Memory B cell (primary cell): ENCODE measurements at regions not wholly inside any gene's neighbourhood (a gene's known extent, or its start where the extent isn't known, plus 50 kb on each side); places are given as distances from the start of the nearest gene placed in this dataset.

Experiments used
- ATAC-seq: fragments of 150-1000 bp; cut with Tn5 transposase; 2 replicates; pipeline ENCODE4 v1.10.0; 2021; ENCODE audit warnings: low read depth, mild to moderate bottlenecking, moderate library complexity
- DNase-seq, 2 donors: peaks; one replicate each; pipeline ENCODE4 v3.0.0; 2022; ENCODE audit warnings: low spot score in 2 of 2
- H3K27ac Mint-ChIP-seq: one replicate; pipeline ENCODE4 v1.8.0; 2022; ENCODE audit warnings: mild to moderate bottlenecking, moderate library complexity, mixed read lengths
- H3K27me3 Mint-ChIP-seq: one replicate; pipeline ENCODE4 v1.8.0; 2022; ENCODE audit warnings: mixed read lengths
- H3K36me3 Mint-ChIP-seq: one replicate; pipeline ENCODE4 v1.8.0; 2022; ENCODE audit warnings: mild to moderate bottlenecking, mixed read lengths
- H3K4me1 Mint-ChIP-seq: one replicate; pipeline ENCODE4 v1.8.0; 2022; ENCODE audit warnings: mixed read lengths
- H3K4me3 Mint-ChIP-seq: one replicate; pipeline ENCODE4 v1.8.0; 2022; ENCODE audit warnings: mild to moderate bottlenecking, moderate library complexity, mixed read lengths
- H3K9me3 Mint-ChIP-seq: one replicate; pipeline ENCODE4 v1.8.0; 2022; ENCODE audit warnings: mixed read lengths

- Mint-ChIP-seq H3K4me1 (no peaks in the 10 kb centered on the region), H3K27ac (no peak overlapping the region)
- ATAC-seq: no peak
Measured at GRCh38 chr9:23412046-23412445, 414.0 kb downstream of the ELAVL2 start.

GRCh38 chr9:23412458-23412857 lies 413.6 kb downstream of the ELAVL2 start:
- Mint-ChIP-seq H3K27me3 (no peaks in the 10 kb centered on the region), H3K9me3 (peaks cover 4% of the 10 kb centered on the region), H3K4me1 (no peaks in the 10 kb centered on the region), H3K36me3 (no peaks in the 10 kb centered on the region), H3K27ac (no peak overlapping the region), H3K4me3 (no peak overlapping the region)
- DNase-seq (no peak), ATAC-seq (no peak)

More at GRCh38 chr9:23412046-23412445, 414.0 kb downstream of the ELAVL2 start:
- H3K36me3 Mint-ChIP-seq: no peaks in the 10 kb centered on the region
- H3K4me3 Mint-ChIP-seq: no peak overlapping the region
- peaks cover 5% of the 10 kb centered on the region for H3K9me3 Mint-ChIP-seq
- DNase-seq: no peak
- no peaks in the 10 kb centered on the region for H3K27me3 Mint-ChIP-seq

GRCh38 chr9:23413541-23413940 lies 412.5 kb downstream of the ELAVL2 start:
- H3K9me3 Mint-ChIP-seq: peaks cover 3% of the 10 kb centered on the region
- no peaks in the 10 kb centered on the region for H3K27me3 Mint-ChIP-seq
- no peaks in the 10 kb centered on the region for H3K36me3 Mint-ChIP-seq
- no peak overlapping the region for H3K4me3 Mint-ChIP-seq
- no peak overlapping the region for H3K27ac Mint-ChIP-seq
- no peaks in the 10 kb centered on the region for H3K4me1 Mint-ChIP-seq
- ATAC-seq: no peak
- DNase-seq: no peak

- peaks cover 3% of the 10 kb centered on the region for H3K9me3 Mint-ChIP-seq
Measured at GRCh38 chr9:23423999-23424398, 402.0 kb downstream of the ELAVL2 start.

GRCh38 chr9:23426144-23426543 lies 399.9 kb downstream of the ELAVL2 start:
- H3K4me1 Mint-ChIP-seq: no peaks in the 10 kb centered on the region
- H3K9me3 Mint-ChIP-seq: peaks cover 2% of the 10 kb centered on the region
- DNase-seq (no peak), ATAC-seq (no peak)
- H3K4me3 Mint-ChIP-seq: no peak overlapping the region
- no peak overlapping the region for H3K27ac Mint-ChIP-seq
- H3K27me3 Mint-ChIP-seq: no peaks in the 10 kb centered on the region
- no peaks in the 10 kb centered on the region for H3K36me3 Mint-ChIP-seq

More at GRCh38 chr9:23423999-23424398, 402.0 kb downstream of the ELAVL2 start:
- no peaks in the 10 kb centered on the region for H3K27me3 Mint-ChIP-seq
- no peaks in the 10 kb centered on the region for H3K36me3 Mint-ChIP-seq
- H3K4me3 Mint-ChIP-seq: no peak overlapping the region
- DNase-seq: no peak
- no peak overlapping the region for H3K27ac Mint-ChIP-seq
- ATAC-seq: no peak
- H3K4me1 Mint-ChIP-seq: no peaks in the 10 kb centered on the region

- Mint-ChIP-seq H3K9me3 (peaks cover 3% of the 10 kb centered on the region), H3K36me3 (no peaks in the 10 kb centered on the region), H3K4me3 (no peak overlapping the region), H3K4me1 (no peaks in the 10 kb centered on the region), H3K27me3 (no peaks in the 10 kb centered on the region), H3K27ac (no peak overlapping the region)
- DNase-seq (no peak), ATAC-seq (no peak)
Measured at GRCh38 chr9:23431459-23431858, 394.6 kb downstream of the ELAVL2 start.

- ATAC-seq (no peak), DNase-seq (no peak)
- no peak overlapping the region for H3K4me3 Mint-ChIP-seq
- no peaks in the 10 kb centered on the region for H3K27me3 Mint-ChIP-seq
- H3K4me1 Mint-ChIP-seq: no peaks in the 10 kb centered on the region
- peaks cover 3% of the 10 kb centered on the region for H3K9me3 Mint-ChIP-seq
- H3K27ac Mint-ChIP-seq: no peak overlapping the region
- no peaks in the 10 kb centered on the region for H3K36me3 Mint-ChIP-seq
Measured at GRCh38 chr9:23434654-23435053, 391.4 kb downstream of the ELAVL2 start.

GRCh38 chr9:23438299-23438907 lies 387.6 kb downstream of the ELAVL2 start:
- Mint-ChIP-seq H3K27me3 (no peaks in the 10 kb centered on the region), H3K9me3 (peaks cover 1% of the 10 kb centered on the region), H3K36me3 (no peaks in the 10 kb centered on the region), H3K27ac (no peak overlapping the region), H3K4me3 (no peak overlapping the region), H3K4me1 (no peaks in the 10 kb centered on the region)
- ATAC-seq (no peak), DNase-seq (no peak)

GRCh38 chr9:23441275-23441674 lies 384.8 kb downstream of the ELAVL2 start:
- no peak for ATAC-seq
- no peaks in the 10 kb centered on the region for H3K27me3 Mint-ChIP-seq
- no peaks in the 10 kb centered on the region for H3K4me1 Mint-ChIP-seq
- H3K9me3 Mint-ChIP-seq: no peaks in the 10 kb centered on the region
- no peaks in the 10 kb centered on the region for H3K36me3 Mint-ChIP-seq
- DNase-seq: no peak
- no peak overlapping the region for H3K4me3 Mint-ChIP-seq
- no peak overlapping the region for H3K27ac Mint-ChIP-seq

- Mint-ChIP-seq H3K36me3 (no peaks in the 10 kb centered on the region), H3K4me3 (no peak overlapping the region), H3K9me3 (no peaks in the 10 kb centered on the region), H3K27ac (no peak overlapping the region), H3K27me3 (no peaks in the 10 kb centered on the region), H3K4me1 (no peaks in the 10 kb centered on the region)
- no peak for ATAC-seq
- DNase-seq: no peak
Measured at GRCh38 chr9:23444658-23445057, 381.4 kb downstream of the ELAVL2 start.

- no peaks in the 10 kb centered on the region for H3K9me3 Mint-ChIP-seq
- H3K4me3 Mint-ChIP-seq: no peak overlapping the region
- DNase-seq (no peak), ATAC-seq (no peak)
- H3K27me3 Mint-ChIP-seq: no peaks in the 10 kb centered on the region
- no peaks in the 10 kb centered on the region for H3K36me3 Mint-ChIP-seq
- H3K4me1 Mint-ChIP-seq: no peaks in the 10 kb centered on the region
- H3K27ac Mint-ChIP-seq: no peak overlapping the region
Measured at GRCh38 chr9:23447166-23447565, 378.9 kb downstream of the ELAVL2 start.

GRCh38 chr9:23447944-23448343 lies 378.1 kb downstream of the ELAVL2 start:
- DNase-seq: no peak
- H3K4me3 Mint-ChIP-seq: no peak overlapping the region
- no peaks in the 10 kb centered on the region for H3K4me1 Mint-ChIP-seq
- H3K9me3 Mint-ChIP-seq: no peaks in the 10 kb centered on the region
- ATAC-seq: no peak
- no peaks in the 10 kb centered on the region for H3K27me3 Mint-ChIP-seq
- no peaks in the 10 kb centered on the region for H3K36me3 Mint-ChIP-seq
- H3K27ac Mint-ChIP-seq: no peak overlapping the region

GRCh38 chr9:23451802-23452418 lies 374.1 kb downstream of the ELAVL2 start:
- ATAC-seq (no peak), DNase-seq (no peak)
- H3K36me3 Mint-ChIP-seq: no peaks in the 10 kb centered on the region
- H3K4me1 Mint-ChIP-seq: no peaks in the 10 kb centered on the region
- H3K27ac Mint-ChIP-seq: no peak overlapping the region
- H3K27me3 Mint-ChIP-seq: no peaks in the 10 kb centered on the region
- peaks cover 3% of the 10 kb centered on the region for H3K9me3 Mint-ChIP-seq
- H3K4me3 Mint-ChIP-seq: no peak overlapping the region

GRCh38 chr9:23464275-23464674 lies 361.8 kb downstream of the ELAVL2 start:
- no peaks in the 10 kb centered on the region for H3K27me3 Mint-ChIP-seq
- no peaks in the 10 kb centered on the region for H3K36me3 Mint-ChIP-seq
- DNase-seq: no peak
- H3K9me3 Mint-ChIP-seq: peaks cover 16% of the 10 kb centered on the region
- no peak for ATAC-seq
- H3K4me3 Mint-ChIP-seq: no peak overlapping the region
- no peaks in the 10 kb centered on the region for H3K4me1 Mint-ChIP-seq
- no peak overlapping the region for H3K27ac Mint-ChIP-seq

- no peak overlapping the region for H3K4me3 Mint-ChIP-seq
- H3K27me3 Mint-ChIP-seq: no peaks in the 10 kb centered on the region
- ATAC-seq (no peak), DNase-seq (no peak)
- H3K9me3 Mint-ChIP-seq: peaks cover 17% of the 10 kb centered on the region
- H3K27ac Mint-ChIP-seq: no peak overlapping the region
- H3K4me1 Mint-ChIP-seq: no peaks in the 10 kb centered on the region
- H3K36me3 Mint-ChIP-seq: no peaks in the 10 kb centered on the region
Measured at GRCh38 chr9:23467276-23467675, 358.8 kb downstream of the ELAVL2 start.
